Naive thymus-derived CD8-positive, alpha-beta T cell (primary cell): ENCODE measurements at regions not wholly inside any gene's neighbourhood (a gene's known extent, or its start where the extent isn't known, plus 50 kb on each side); places are given as distances from the start of the nearest gene placed in this dataset.

Experiments
- ATAC-seq, 2 donors: fragments of 150-1000 bp; cut with Tn5 transposase in 1 of 2; sonication (Bioruptor Pico), chemical (Tn5 transposase) in 1 of 2; 1 replicate in 1 of 2; 2 replicates in 1 of 2; pipeline ENCODE4 v1.10.0; 2021; ENCODE audit warnings: mild to moderate bottlenecking in 2 of 2, moderate library complexity in 2 of 2
- POLR2A ChIA-PET: fragments of 350-600 bp; sonication (Branson Sonifier 250); formaldehyde crosslinking; loops from one replicate; lab custom pipeline; 2021; ENCODE audit warnings: antibody characterized with exemption; lab: Charles Lee
- DNase-seq, 10 donors: peaks; one replicate each; pipeline versions ENCODE4 v3.0.0 to v3.0.0-alpha.2; 2020 to 2022
- H3K27ac Mint-ChIP-seq, 10 donors: one replicate each; pipeline ENCODE4 v1.8.0; 2020 to 2022; ENCODE audit warnings: mild to moderate bottlenecking in 10 of 10, mixed read lengths in 10 of 10, moderate library complexity in 4 of 10, inconsistent platforms in 1 of 10
- H3K27me3 Mint-ChIP-seq, 5 donors: one replicate each; pipeline ENCODE4 v1.8.0; 2021 to 2022; ENCODE audit warnings: mixed read lengths in 5 of 5
- H3K36me3 Mint-ChIP-seq, 3 donors: one replicate each; pipeline ENCODE4 v1.8.0; 2020 to 2022; ENCODE audit warnings: mixed read lengths in 3 of 3, mild to moderate bottlenecking in 2 of 3, inconsistent platforms in 1 of 3
- H3K4me1 Mint-ChIP-seq, 4 donors: one replicate each; pipeline ENCODE4 v1.8.0; 2021 to 2022; ENCODE audit warnings: mixed read lengths in 4 of 4
- H3K4me3 Mint-ChIP-seq, 10 donors: one replicate each; pipeline ENCODE4 v1.8.0; 2020 to 2022; ENCODE audit warnings: mild to moderate bottlenecking in 10 of 10, mixed read lengths in 10 of 10, moderate library complexity in 6 of 10, inconsistent platforms in 1 of 10
- H3K9me3 Mint-ChIP-seq, 9 donors: one replicate each; pipeline ENCODE4 v1.8.0; 2020 to 2022; ENCODE audit warnings: mixed read lengths in 9 of 9, mild to moderate bottlenecking in 3 of 9, inconsistent platforms in 1 of 9, moderate library complexity in 1 of 9

DNA sequence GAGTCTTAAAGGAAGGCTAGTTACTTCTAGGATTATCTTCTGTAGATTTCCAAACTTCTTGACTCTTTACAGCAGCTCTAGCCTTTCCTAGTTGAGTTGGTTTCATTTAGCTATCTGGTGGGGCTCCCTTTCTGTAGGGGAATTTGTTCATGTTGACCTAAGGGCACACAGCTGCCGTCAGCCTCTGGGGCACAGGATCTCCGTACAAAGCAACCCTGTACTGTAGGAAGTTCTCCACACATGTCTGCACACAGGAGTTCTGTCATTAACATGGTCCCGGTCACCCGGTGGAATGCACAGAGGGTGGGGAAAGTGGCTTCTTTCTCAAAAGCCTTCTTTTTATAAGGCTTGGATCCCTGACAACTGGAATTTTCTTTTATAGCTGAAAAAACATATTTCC is 88.7 kb upstream of the TNIK start:
- POLR2A ChIA-PET = interaction anchor here (0.9 kb wide), 1 partner anchor 778 kb away, joined by 3 read pairs; no protein-coding TSS in a partner anchor
- DNase-seq = no peak
- no peak for ATAC-seq
- H3K4me1 Mint-ChIP-seq = peaks cover 0 to 4% (median 1%) of the 10 kb centered on the region in 4 donors
- H3K9me3 Mint-ChIP-seq = no peaks in the 10 kb centered on the region
- no peaks in the 10 kb centered on the region for H3K27me3 Mint-ChIP-seq
- no peak overlapping the region for H3K27ac Mint-ChIP-seq
- no peak overlapping the region for H3K4me3 Mint-ChIP-seq
- no peaks in the 10 kb centered on the region for H3K36me3 Mint-ChIP-seq

DNA sequence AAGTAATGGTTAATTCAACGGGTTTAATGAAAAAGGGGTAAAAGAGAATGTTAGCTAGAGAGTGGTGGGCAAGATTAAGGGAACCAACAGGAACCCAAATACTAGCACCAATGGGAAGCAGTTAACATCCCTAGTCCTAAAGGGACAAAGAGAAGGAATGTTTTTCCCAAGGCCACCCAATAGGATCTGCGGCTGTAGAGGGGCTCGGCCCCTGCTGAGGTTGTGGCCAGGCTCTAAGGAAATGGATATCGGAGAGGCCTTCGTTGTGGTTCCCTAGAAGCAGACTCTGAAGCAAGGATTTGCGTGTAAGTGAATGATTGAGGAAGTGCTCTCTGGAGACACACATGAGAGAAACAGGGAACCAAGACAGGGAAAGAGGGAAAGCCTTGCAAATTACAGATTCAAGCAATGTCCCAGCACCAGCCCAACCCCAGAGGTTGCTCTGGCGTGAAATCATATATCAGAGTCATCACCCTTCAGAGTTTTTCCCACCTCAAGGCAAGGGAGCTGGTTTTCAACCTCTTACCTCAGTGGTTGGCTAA is 83.6 kb upstream of the TNIK start:
- ATAC-seq (no peak), DNase-seq (no peak)
- no peak overlapping the region for H3K4me3 Mint-ChIP-seq
- no peaks in the 10 kb centered on the region for H3K9me3 Mint-ChIP-seq
- H3K27ac Mint-ChIP-seq = no peak overlapping the region
- POLR2A ChIA-PET = no interaction called here
- H3K36me3 Mint-ChIP-seq = no peaks in the 10 kb centered on the region
- peaks cover 0 to 4% (median 1%) of the 10 kb centered on the region in 4 donors for H3K4me1 Mint-ChIP-seq
- H3K27me3 Mint-ChIP-seq = no peaks in the 10 kb centered on the region

DNA sequence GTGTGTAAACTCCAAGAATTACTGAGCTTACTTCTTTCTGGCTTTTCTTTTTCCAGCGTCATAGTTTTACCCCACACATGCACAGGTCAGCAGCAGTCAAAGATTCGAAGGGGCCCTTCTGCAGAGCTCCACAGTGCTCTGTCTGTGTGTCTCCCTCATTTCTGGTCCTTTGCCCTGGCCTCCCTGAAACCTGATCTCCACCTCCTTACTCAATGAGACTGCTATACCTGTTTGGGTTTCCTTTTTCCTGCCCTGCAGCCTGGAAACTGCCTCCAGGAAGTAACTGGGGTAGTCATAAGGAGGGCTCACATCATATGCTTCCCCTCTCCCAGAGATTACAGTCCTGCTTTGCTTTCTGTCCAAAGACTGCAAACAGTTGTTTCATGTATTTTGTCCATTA is 82.8 kb upstream of the TNIK start:
- Mint-ChIP-seq H3K36me3 (no peaks in the 10 kb centered on the region), H3K27me3 (no peaks in the 10 kb centered on the region), H3K9me3 (no peaks in the 10 kb centered on the region), H3K27ac (no peak overlapping the region), H3K4me3 (no peak overlapping the region), H3K4me1 (peaks cover 0 to 5% (median 4%) of the 10 kb centered on the region in 4 donors)
- POLR2A ChIA-PET = no interaction called here
- no peak for DNase-seq
- no peak for ATAC-seq

GRCh38 chr3:171541647-171542046 is 81.4 kb upstream of the TNIK start:
- Mint-ChIP-seq H3K27me3 (no peaks in the 10 kb centered on the region), H3K4me3 (no peak overlapping the region), H3K27ac (no peak overlapping the region), H3K36me3 (no peaks in the 10 kb centered on the region), H3K4me1 (peaks cover 0 to 6% (median 4%) of the 10 kb centered on the region in 4 donors), H3K9me3 (peaks cover 0 to 1% (median 0%) of the 10 kb centered on the region in 9 donors)
- ATAC-seq = no peak
- no peak for DNase-seq
- POLR2A ChIA-PET = no interaction called here

- Mint-ChIP-seq H3K27ac (no peak overlapping the region), H3K36me3 (no peaks in the 10 kb centered on the region), H3K4me1 (peaks cover 0 to 6% (median 4%) of the 10 kb centered on the region in 4 donors), H3K4me3 (no peak overlapping the region), H3K27me3 (no peaks in the 10 kb centered on the region), H3K9me3 (peaks cover 0 to 1% (median 0%) of the 10 kb centered on the region in 9 donors)
- POLR2A ChIA-PET = no interaction called here
- ATAC-seq = no peak
- no peak for DNase-seq
Observed at GRCh38 chr3:171541181-171541580, 81.0 kb upstream of the TNIK start.

DNA sequence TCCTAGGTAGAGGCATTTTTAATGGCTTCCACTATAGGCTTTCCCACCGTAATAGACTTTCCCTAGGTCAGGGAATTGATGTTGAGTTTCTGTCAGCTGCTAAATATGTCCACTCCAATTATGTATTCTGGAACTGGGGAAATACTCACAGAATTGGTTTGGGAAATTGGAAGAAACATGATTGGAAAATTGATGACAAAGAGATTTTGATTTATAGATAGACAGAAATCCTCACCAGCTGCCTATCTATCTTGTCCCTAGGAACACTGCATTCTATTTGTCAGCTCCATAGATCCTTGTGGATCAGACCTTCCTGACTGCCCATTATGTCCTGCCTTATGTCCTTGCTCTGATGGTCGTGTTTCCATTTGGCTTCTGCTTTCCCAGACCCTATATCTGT is 75.6 kb upstream of the TNIK start:
- Mint-ChIP-seq H3K9me3 (peaks cover 0 to 1% (median 0%) of the 10 kb centered on the region in 9 donors), H3K4me3 (no peak overlapping the region), H3K36me3 (no peaks in the 10 kb centered on the region), H3K27me3 (no peaks in the 10 kb centered on the region), H3K4me1 (peaks cover 0 to 6% (median 1%) of the 10 kb centered on the region in 4 donors), H3K27ac (no peak overlapping the region)
- DNase-seq (no peak), ATAC-seq (no peak)
- POLR2A ChIA-PET = no interaction called here

GRCh38 chr3:171535133-171535532 is 74.9 kb upstream of the TNIK start:
- no peak for ATAC-seq
- no peaks in the 10 kb centered on the region for H3K36me3 Mint-ChIP-seq
- peaks cover 0 to 1% (median 0%) of the 10 kb centered on the region in 9 donors for H3K9me3 Mint-ChIP-seq
- DNase-seq = no peak
- H3K27ac Mint-ChIP-seq = no peak overlapping the region
- peaks cover 0 to 6% (median 1%) of the 10 kb centered on the region in 4 donors for H3K4me1 Mint-ChIP-seq
- no peaks in the 10 kb centered on the region for H3K27me3 Mint-ChIP-seq
- POLR2A ChIA-PET = no interaction called here
- H3K4me3 Mint-ChIP-seq = no peak overlapping the region

DNA sequence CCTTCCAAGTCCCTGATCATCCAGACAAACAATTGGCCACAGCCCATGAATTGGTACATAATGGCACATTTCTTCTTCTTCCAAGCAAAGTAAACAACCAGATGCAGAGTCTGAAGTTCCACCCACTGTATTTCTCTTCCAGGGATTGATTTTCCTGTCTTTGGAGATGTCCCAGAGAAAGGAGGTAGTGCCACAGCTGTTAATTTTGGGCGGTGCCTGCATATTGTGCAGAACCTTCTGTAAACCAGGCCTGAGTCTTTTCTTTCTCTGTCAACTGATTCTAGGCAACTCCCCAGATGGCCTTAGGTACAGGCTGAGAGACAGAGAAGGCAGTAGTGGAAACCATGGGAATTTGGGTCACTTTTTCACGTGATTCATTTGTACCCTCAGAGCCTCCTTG is 73.5 kb upstream of the TNIK start:
- POLR2A ChIA-PET = interaction anchor here (0.7 kb wide), 1 partner anchor 66 kb away, joined by 5 read pairs; no protein-coding TSS in a partner anchor
- DNase-seq (no peak), ATAC-seq (no peak)
- Mint-ChIP-seq H3K4me3 (no peak overlapping the region), H3K9me3 (peaks cover 0 to 1% (median 0%) of the 10 kb centered on the region in 9 donors), H3K36me3 (no peaks in the 10 kb centered on the region), H3K27ac (no peak overlapping the region), H3K4me1 (peaks cover 0 to 6% (median 1%) of the 10 kb centered on the region in 4 donors), H3K27me3 (no peaks in the 10 kb centered on the region)

GRCh38 chr3:171532294-171532693 is 72.1 kb upstream of the TNIK start:
- Mint-ChIP-seq H3K27me3 (no peaks in the 10 kb centered on the region), H3K36me3 (no peaks in the 10 kb centered on the region), H3K4me3 (no peak overlapping the region), H3K27ac (no peak overlapping the region), H3K9me3 (peaks cover 0 to 1% (median 0%) of the 10 kb centered on the region in 9 donors), H3K4me1 (no peaks in the 10 kb centered on the region)
- ATAC-seq (no peak), DNase-seq (no peak)
- POLR2A ChIA-PET = no interaction called here

GRCh38 chr3:171531716-171532115 is 71.5 kb upstream of the TNIK start:
- Mint-ChIP-seq H3K4me1 (no peaks in the 10 kb centered on the region), H3K36me3 (no peaks in the 10 kb centered on the region), H3K4me3 (no peak overlapping the region), H3K9me3 (peaks cover 0 to 1% (median 0%) of the 10 kb centered on the region in 9 donors), H3K27ac (no peak overlapping the region), H3K27me3 (no peaks in the 10 kb centered on the region)
- DNase-seq (no peak), ATAC-seq (no peak)
- POLR2A ChIA-PET = no interaction called here

GRCh38 chr3:171528102-171528501 is 67.9 kb upstream of the TNIK start:
- no peaks in the 10 kb centered on the region for H3K36me3 Mint-ChIP-seq
- POLR2A ChIA-PET = interaction anchor here (0.6 kb wide), 1 partner anchor 69 kb away, joined by 4 read pairs; no protein-coding TSS in a partner anchor
- no peaks in the 10 kb centered on the region for H3K27me3 Mint-ChIP-seq
- DNase-seq = no peak
- no peak overlapping the region for H3K4me3 Mint-ChIP-seq
- no peaks in the 10 kb centered on the region for H3K4me1 Mint-ChIP-seq
- H3K27ac Mint-ChIP-seq = no peak overlapping the region
- peaks cover 0 to 1% (median 0%) of the 10 kb centered on the region in 9 donors for H3K9me3 Mint-ChIP-seq
- ATAC-seq = no peak

DNA sequence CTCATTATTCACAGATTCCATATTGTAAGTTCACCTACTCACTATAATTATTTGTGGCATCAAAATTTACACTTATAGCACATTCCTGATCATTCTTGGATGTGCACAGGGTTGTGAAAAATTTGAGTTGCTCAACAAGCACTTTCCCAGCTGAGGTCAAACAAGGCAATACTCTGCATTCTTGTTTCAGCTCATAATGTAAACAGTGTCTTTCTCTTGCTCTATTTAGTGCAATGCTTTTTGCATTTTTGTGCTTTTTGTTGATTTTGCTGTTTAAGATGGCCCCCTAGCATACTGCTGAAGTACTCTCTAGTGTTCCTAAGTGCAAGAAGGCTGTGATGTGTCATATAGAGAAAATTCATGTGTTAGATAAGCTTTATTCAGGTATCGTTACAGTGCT is 66.7 kb upstream of the TNIK start:
- ATAC-seq (no peak), DNase-seq (no peak)
- POLR2A ChIA-PET = no interaction called here
- Mint-ChIP-seq H3K27me3 (no peaks in the 10 kb centered on the region), H3K9me3 (peaks cover 0 to 1% (median 0%) of the 10 kb centered on the region in 9 donors), H3K27ac (no peak overlapping the region), H3K4me3 (no peak overlapping the region), H3K36me3 (peaks cover 0 to 4% (median 2%) of the 10 kb centered on the region in 3 donors), H3K4me1 (no peaks in the 10 kb centered on the region)

DNA sequence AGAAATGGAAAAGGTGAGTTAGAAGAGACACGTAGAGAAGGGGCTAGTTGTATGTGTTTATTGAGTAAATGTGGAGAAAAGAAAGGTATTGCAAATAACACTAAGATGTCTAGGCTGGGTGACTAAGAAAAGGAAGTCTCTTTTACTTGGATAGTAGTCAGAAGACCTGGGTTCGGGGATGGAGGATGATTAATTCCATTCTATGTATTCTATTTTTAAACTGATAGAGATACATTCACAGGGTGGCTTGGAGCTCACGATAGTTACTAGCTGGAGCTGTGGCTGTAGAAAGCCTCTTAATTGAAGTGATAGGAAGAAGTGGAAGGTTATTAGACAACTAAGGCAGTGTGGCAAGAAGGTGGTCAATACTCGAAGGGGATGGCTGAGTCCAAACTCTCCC is 65.9 kb upstream of the TNIK start:
- peaks cover 0 to 4% (median 2%) of the 10 kb centered on the region in 3 donors for H3K36me3 Mint-ChIP-seq
- no peak for ATAC-seq
- POLR2A ChIA-PET = no interaction called here

GRCh38 chr3:171525437-171525836 is 65.2 kb upstream of the TNIK start:
- H3K9me3 Mint-ChIP-seq = peaks cover 0 to 1% (median 0%) of the 10 kb centered on the region in 9 donors
- ATAC-seq (no peak), DNase-seq (no peak)
- H3K4me1 Mint-ChIP-seq = no peaks in the 10 kb centered on the region
- no peak overlapping the region for H3K27ac Mint-ChIP-seq
- no peaks in the 10 kb centered on the region for H3K27me3 Mint-ChIP-seq
- H3K4me3 Mint-ChIP-seq = no peak overlapping the region
- peaks cover 0 to 4% (median 2%) of the 10 kb centered on the region in 3 donors for H3K36me3 Mint-ChIP-seq
- POLR2A ChIA-PET = no interaction called here

More for the DNA sequence above, 65.9 kb upstream of the TNIK start:
- H3K27me3 Mint-ChIP-seq = no peaks in the 10 kb centered on the region
- no peak overlapping the region for H3K4me3 Mint-ChIP-seq
- H3K4me1 Mint-ChIP-seq = no peaks in the 10 kb centered on the region
- peaks cover 0 to 1% (median 0%) of the 10 kb centered on the region in 9 donors for H3K9me3 Mint-ChIP-seq
- DNase-seq = no peak
- H3K27ac Mint-ChIP-seq = peak overlapping the region in 1 of 10 donors; percentile 76
